Neuron (in vitro differentiated cells): ENCODE measurements at regions not wholly inside any gene's neighbourhood (a gene's known extent, or its start where the extent isn't known, plus 50 kb on each side); places are given as distances from the start of the nearest gene placed in this dataset.

ENCODE experiments used
- H2AFZ ChIP-seq: one replicate; pipeline ENCODE4 v1.6.1; 2013; ENCODE audit warnings: low read depth, mild to moderate bottlenecking, inconsistent platforms, low read length, moderate library complexity
- H3K27me3 ChIP-seq: one replicate; pipeline ENCODE4 v1.6.1; 2013; ENCODE audit warnings: low read length; ENCODE audit not compliant: insufficient read depth
- H3K36me3 ChIP-seq: one replicate; pipeline ENCODE4 v1.6.1; 2013; ENCODE audit warnings: low read length; ENCODE audit not compliant: insufficient read depth
- H3K4me1 ChIP-seq: one replicate; pipeline ENCODE4 v1.6.1; 2013; ENCODE audit warnings: low read length; ENCODE audit not compliant: insufficient read depth
- H3K4me3 ChIP-seq: 2 replicates; pipeline ENCODE4 v1.5.1; 2013; ENCODE audit warnings: mild to moderate bottlenecking, low read length, moderate library complexity
- H3K9me3 ChIP-seq: one replicate; pipeline ENCODE4 v1.6.1; 2013; ENCODE audit warnings: low read length

GRCh38 chr6:69623357-69623756, 173.5 kb downstream of the LMBRD1 start:
- Histone ChIP-seq H3K9me3 (no peaks in the 10 kb centered on the region), H3K4me1 (peaks cover 11% of the 10 kb centered on the region), H3K36me3 (no peaks in the 10 kb centered on the region), H2AFZ (no peak overlapping the region), H3K27me3 (no peaks in the 10 kb centered on the region), H3K4me3 (no peak overlapping the region)

GRCh38 chr6:69622924-69623323, 173.9 kb downstream of the LMBRD1 start:
- no peak overlapping the region for H3K4me3 ChIP-seq
- H3K4me1 ChIP-seq: peaks cover 11% of the 10 kb centered on the region
- H3K36me3 ChIP-seq: no peaks in the 10 kb centered on the region
- H3K9me3 ChIP-seq: no peaks in the 10 kb centered on the region
- H3K27me3 ChIP-seq: no peaks in the 10 kb centered on the region
- H2AFZ ChIP-seq: no peak overlapping the region

- no peaks in the 10 kb centered on the region for H3K36me3 ChIP-seq
- H3K4me1 ChIP-seq: peaks cover 11% of the 10 kb centered on the region
- no peak overlapping the region for H2AFZ ChIP-seq
- H3K4me3 ChIP-seq: no peak overlapping the region
- H3K27me3 ChIP-seq: no peaks in the 10 kb centered on the region
- H3K9me3 ChIP-seq: no peaks in the 10 kb centered on the region
Observed at GRCh38 chr6:69622230-69622629, 174.6 kb downstream of the LMBRD1 start.

- H2AFZ ChIP-seq: no peak overlapping the region
- no peaks in the 10 kb centered on the region for H3K9me3 ChIP-seq
- no peaks in the 10 kb centered on the region for H3K27me3 ChIP-seq
- no peaks in the 10 kb centered on the region for H3K4me1 ChIP-seq
- H3K36me3 ChIP-seq: no peaks in the 10 kb centered on the region
- no peak overlapping the region for H3K4me3 ChIP-seq
Observed at GRCh38 chr6:69617163-69617562, 179.6 kb downstream of the LMBRD1 start.

- H3K4me3 ChIP-seq: no peak overlapping the region
- no peak overlapping the region for H2AFZ ChIP-seq
- H3K27me3 ChIP-seq: no peaks in the 10 kb centered on the region
- no peaks in the 10 kb centered on the region for H3K4me1 ChIP-seq
- no peaks in the 10 kb centered on the region for H3K9me3 ChIP-seq
- no peaks in the 10 kb centered on the region for H3K36me3 ChIP-seq
Observed at GRCh38 chr6:69609836-69610472, 186.9 kb downstream of the LMBRD1 start.

GRCh38 chr6:69601132-69601531, 195.7 kb downstream of the LMBRD1 start:
- Histone ChIP-seq H3K4me1 (no peaks in the 10 kb centered on the region), H2AFZ (no peak overlapping the region), H3K9me3 (no peaks in the 10 kb centered on the region), H3K36me3 (no peaks in the 10 kb centered on the region), H3K4me3 (no peak overlapping the region), H3K27me3 (no peaks in the 10 kb centered on the region)

GRCh38 chr6:69594405-69594804, 202.4 kb downstream of the LMBRD1 start:
- Histone ChIP-seq H3K9me3 (no peaks in the 10 kb centered on the region), H3K27me3 (no peaks in the 10 kb centered on the region), H3K4me1 (no peaks in the 10 kb centered on the region), H3K36me3 (no peaks in the 10 kb centered on the region), H2AFZ (no peak overlapping the region), H3K4me3 (no peak overlapping the region)

GRCh38 chr6:69593706-69594105, 203.1 kb downstream of the LMBRD1 start:
- Histone ChIP-seq H3K36me3 (no peaks in the 10 kb centered on the region), H3K27me3 (no peaks in the 10 kb centered on the region), H2AFZ (no peak overlapping the region), H3K4me3 (no peak overlapping the region), H3K4me1 (no peaks in the 10 kb centered on the region), H3K9me3 (no peaks in the 10 kb centered on the region)

GRCh38 chr6:69589626-69590025, 207.2 kb downstream of the LMBRD1 start:
- Histone ChIP-seq H3K4me3 (no peak overlapping the region), H3K4me1 (peaks cover 13% of the 10 kb centered on the region), H3K9me3 (no peaks in the 10 kb centered on the region), H2AFZ (no peak overlapping the region), H3K36me3 (no peaks in the 10 kb centered on the region), H3K27me3 (no peaks in the 10 kb centered on the region)

- Histone ChIP-seq H3K4me3 (peak overlapping the region; percentile 35), H3K9me3 (no peaks in the 10 kb centered on the region), H3K36me3 (no peaks in the 10 kb centered on the region), H2AFZ (peak overlapping the region; percentile 75), H3K27me3 (no peaks in the 10 kb centered on the region), H3K4me1 (peaks cover 17% of the 10 kb centered on the region)
Observed at GRCh38 chr6:69584913-69585729, 211.7 kb downstream of the LMBRD1 start.

GRCh38 chr6:69584536-69584912, 212.3 kb downstream of the LMBRD1 start:
- Histone ChIP-seq H3K4me1 (peaks cover 17% of the 10 kb centered on the region), H3K4me3 (no peak overlapping the region), H2AFZ (peak overlapping the region; percentile 75), H3K36me3 (no peaks in the 10 kb centered on the region), H3K27me3 (no peaks in the 10 kb centered on the region), H3K9me3 (no peaks in the 10 kb centered on the region)

- no peak overlapping the region for H2AFZ ChIP-seq
- no peaks in the 10 kb centered on the region for H3K27me3 ChIP-seq
- no peak overlapping the region for H3K4me3 ChIP-seq
- H3K9me3 ChIP-seq: no peaks in the 10 kb centered on the region
- peaks cover 17% of the 10 kb centered on the region for H3K4me1 ChIP-seq
- no peaks in the 10 kb centered on the region for H3K36me3 ChIP-seq
Observed at GRCh38 chr6:69581581-69581980, 215.2 kb downstream of the LMBRD1 start.

- H3K4me3 ChIP-seq: no peak overlapping the region
- H3K4me1 ChIP-seq: peaks cover 14% of the 10 kb centered on the region
- no peaks in the 10 kb centered on the region for H3K9me3 ChIP-seq
- no peak overlapping the region for H2AFZ ChIP-seq
- no peaks in the 10 kb centered on the region for H3K36me3 ChIP-seq
- no peaks in the 10 kb centered on the region for H3K27me3 ChIP-seq
Observed at GRCh38 chr6:69580706-69581105, 216.1 kb downstream of the LMBRD1 start.
